ENCODE measurements at regions not wholly inside any gene's neighbourhood (a gene's known extent, or its start where the extent isn't known, plus 50 kb on each side); places are given as distances from the start of the nearest gene placed in this dataset.

DNA sequence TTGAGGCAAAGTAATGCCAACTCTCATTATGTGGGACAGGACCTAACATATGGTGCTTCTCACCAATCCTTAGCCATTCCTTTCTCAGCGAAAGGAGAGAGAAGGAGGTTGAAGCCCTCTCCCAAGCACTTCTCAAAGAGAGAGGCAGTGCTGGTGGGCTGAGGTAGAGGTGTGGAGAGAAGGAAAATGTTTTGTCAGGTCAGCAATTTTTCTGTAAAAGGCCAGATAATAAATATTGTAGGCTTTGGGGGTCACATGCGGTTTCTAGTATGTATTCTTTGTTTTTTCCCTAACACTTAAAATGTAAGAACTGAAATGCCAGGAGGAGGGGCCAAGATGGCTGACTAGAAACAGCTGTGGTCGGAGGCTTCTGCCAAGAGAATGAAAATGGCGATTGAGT lies 225.0 kb upstream of the NPY start:
- TF ChIP-seq, protein P1, sequence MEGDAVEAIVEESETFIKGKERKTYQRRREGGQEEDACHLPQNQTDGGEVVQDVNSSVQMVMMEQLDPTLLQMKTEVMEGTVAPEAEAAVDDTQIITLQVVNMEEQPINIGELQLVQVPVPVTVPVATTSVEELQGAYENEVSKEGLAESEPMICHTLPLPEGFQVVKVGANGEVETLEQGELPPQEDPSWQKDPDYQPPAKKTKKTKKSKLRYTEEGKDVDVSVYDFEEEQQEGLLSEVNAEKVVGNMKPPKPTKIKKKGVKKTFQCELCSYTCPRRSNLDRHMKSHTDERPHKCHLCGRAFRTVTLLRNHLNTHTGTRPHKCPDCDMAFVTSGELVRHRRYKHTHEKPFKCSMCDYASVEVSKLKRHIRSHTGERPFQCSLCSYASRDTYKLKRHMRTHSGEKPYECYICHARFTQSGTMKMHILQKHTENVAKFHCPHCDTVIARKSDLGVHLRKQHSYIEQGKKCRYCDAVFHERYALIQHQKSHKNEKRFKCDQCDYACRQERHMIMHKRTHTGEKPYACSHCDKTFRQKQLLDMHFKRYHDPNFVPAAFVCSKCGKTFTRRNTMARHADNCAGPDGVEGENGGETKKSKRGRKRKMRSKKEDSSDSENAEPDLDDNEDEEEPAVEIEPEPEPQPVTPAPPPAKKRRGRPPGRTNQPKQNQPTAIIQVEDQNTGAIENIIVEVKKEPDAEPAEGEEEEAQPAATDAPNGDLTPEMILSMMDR (IDR thresholded peaks at IDR 0.05) = no peak
- TF ChIP-seq POLR2A (IDR thresholded peaks at IDR 0.05) = no peak
- TF ChIP-seq EP300 (IDR thresholded peaks at IDR 0.05) = no peak
- TF ChIP-seq POLR2AphosphoS5 (IDR thresholded peaks at IDR 0.05) = no peak

All from sigmoid colon (tissue), 4 donors.